C4-2B (cell line): ENCODE measurements at regions not wholly inside any gene's neighbourhood (a gene's known extent, or its start where the extent isn't known, plus 50 kb on each side); places are given as distances from the start of the nearest gene placed in this dataset.

ENCODE experiments used
- CTCF ChIP-seq: fragments of 450-650 bp; conservative IDR thresholded peaks from 2 replicates; pipeline ENCODE4 v1.5.1; 2017; ENCODE audit warnings: mild to moderate bottlenecking
- ZFX ChIP-seq: fragments of 450-650 bp; IDR thresholded peaks from 2 replicates; pipeline ENCODE4 v1.6.1; 2017

GRCh38 chr3:152155246-152156020, 113.3 kb upstream of the MBNL1 start:
- TF ChIP-seq CTCF (no peak), ZFX (no peak)
